ENCODE measurements at regions not wholly inside any gene's neighbourhood (a gene's known extent, or its start where the extent isn't known, plus 50 kb on each side); places are given as distances from the start of the nearest gene placed in this dataset.
"Not testable (repeated sequence)": the region's sequence is repeated elsewhere in the genome, so short reads cannot be mapped to it uniquely, and the experiment has no call there.

DNA sequence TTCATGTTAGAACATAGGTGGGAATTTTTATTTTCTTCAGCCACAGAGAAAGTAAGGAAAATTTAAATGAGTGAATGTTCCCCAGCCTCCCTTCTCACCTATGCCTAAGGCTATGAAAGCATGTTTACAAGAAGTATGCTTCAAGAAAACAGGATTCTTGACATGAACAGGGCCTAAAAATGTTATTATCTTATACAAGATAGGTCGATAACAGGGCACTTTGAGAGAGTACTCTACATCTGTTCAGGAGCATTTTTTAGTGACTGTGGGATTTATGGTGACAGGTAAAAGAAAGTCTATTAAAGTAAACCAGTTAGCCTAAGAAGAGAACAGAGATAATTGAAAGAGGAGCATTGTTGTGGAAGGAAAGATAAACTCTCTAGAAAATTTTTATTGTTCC lies 222.9 kb upstream of the DAAM1 start:
- Mint-ChIP-seq H3K36me3 (ENCODE audit: insufficient read depth in 2 of 2) (no peaks in the 10 kb centered on the region), H3K27ac (no peak overlapping the region), H3K27me3 (ENCODE audit: low read depth) (no peaks in the 10 kb centered on the region), H3K4me3 (no peak overlapping the region), H3K4me1 (ENCODE audit: low read depth) (no peaks in the 10 kb centered on the region), H3K9me3 (no peaks in the 10 kb centered on the region)
- no peak for DNase-seq
- no peak for ATAC-seq (replicated peaks in 1 of 2)

DNA sequence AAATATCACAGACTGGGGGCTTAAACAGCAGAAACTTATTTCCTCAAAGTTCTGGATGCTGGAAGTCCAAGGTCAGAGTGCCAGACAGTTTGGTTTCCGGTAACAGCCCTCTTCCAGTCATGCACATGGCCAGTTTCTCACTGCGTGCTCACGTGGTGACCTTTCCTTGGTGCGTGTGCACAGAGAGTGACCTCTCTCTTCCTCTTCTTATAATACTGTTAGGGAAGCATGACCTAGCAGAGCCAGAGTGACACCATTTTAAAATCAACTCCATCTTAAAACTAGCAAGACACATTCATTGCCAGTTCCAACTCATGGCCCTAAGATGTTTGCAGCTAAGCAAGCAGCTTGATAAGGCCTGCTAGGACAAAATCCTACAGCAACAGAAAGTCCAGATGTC lies 221.5 kb upstream of the DAAM1 start:
- DNase-seq (no peak), ATAC-seq (replicated peaks in 1 of 2) (no peak)
- H3K4me3 Mint-ChIP-seq, result no peak overlapping the region
- no peaks in the 10 kb centered on the region for H3K36me3 Mint-ChIP-seq (ENCODE audit: insufficient read depth in 2 of 2)
- H3K4me1 Mint-ChIP-seq (ENCODE audit: low read depth), result no peaks in the 10 kb centered on the region
- H3K9me3 Mint-ChIP-seq, result no peaks in the 10 kb centered on the region
- H3K27ac Mint-ChIP-seq, result no peak overlapping the region
- no peaks in the 10 kb centered on the region for H3K27me3 Mint-ChIP-seq (ENCODE audit: low read depth)

DNA sequence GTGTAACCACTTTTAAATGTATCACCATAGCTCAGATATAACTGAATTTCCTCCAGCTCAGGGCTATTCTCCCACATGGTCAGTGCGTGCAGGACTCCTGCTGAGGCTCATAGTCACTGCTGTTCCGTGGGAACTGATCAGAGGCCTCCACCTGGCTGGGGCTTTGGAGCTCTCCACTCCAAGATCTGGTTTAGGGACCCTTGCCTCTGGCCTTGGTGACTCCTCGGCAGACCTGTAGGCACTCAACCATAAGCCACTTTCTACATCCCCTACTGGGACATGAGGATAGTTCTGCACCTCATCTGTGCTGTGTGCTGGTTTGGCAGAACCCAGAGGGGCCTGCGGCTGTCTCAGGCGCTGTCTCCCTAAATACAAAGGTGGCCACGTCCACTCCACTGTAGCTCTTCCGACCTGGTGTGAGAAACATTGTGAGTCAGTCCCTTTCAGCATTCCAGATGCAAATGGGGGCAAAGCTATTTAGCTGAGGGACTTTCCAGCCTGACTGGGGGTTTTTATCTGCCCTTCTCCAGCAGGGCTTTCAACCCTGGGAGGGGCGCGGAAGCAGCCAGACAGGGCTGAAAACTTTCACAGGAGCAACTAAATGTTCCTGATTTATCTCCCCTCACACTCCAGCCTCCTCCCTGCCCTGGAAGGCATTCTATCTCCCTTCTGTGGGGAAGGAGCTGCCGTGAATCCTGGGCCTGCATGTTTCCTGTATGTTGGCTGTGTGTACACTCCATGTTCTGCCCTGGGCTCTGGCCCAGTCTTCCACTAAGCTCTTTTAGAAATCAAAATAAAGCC lies 218.3 kb upstream of the DAAM1 start:
- ATAC-seq (replicated peaks in 1 of 2) (no peak), DNase-seq (no peak)
- H3K27ac Mint-ChIP-seq, result no peak overlapping the region
- no peaks in the 10 kb centered on the region for H3K27me3 Mint-ChIP-seq (ENCODE audit: low read depth)
- H3K4me1 Mint-ChIP-seq (ENCODE audit: low read depth), result no peaks in the 10 kb centered on the region
- H3K36me3 Mint-ChIP-seq (ENCODE audit: insufficient read depth in 2 of 2), result no peaks in the 10 kb centered on the region
- no peaks in the 10 kb centered on the region for H3K9me3 Mint-ChIP-seq
- no peak overlapping the region for H3K4me3 Mint-ChIP-seq

DNA sequence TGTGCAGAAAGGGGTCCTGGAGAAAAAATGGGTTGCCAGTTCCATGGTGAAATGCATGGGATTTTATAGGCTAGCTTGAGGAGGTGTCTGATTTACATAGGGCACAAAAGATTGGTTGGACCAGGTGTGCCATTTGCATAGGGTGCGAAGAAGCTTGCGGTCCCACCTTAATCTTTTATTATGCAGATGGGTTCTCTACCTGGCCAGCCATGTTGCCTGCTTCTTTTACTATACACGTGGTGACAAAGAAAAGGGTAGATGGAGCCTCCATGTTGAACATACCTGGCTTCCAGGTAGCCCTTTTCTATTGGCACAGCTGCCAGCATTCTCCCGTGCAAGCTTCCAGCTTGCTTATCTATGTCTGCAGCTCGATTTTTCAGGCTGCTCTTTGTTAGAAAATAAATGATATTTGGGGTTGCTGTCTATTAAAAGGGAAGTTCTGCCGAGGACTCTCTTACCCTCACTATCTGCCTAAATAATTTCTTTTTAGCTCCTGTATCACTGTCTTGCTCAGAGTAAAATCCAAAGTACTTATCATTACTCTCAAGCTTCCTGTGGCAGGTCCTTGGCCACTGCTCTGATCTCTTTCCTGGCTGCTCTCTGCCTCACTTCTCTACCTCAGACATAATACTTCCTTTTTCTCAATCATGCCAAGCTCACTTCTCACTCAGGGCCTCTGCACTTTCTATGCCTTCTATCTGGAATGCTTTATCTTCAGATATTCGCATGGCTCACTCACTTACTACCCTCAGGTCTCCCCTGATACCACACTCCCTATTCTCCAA lies 216.0 kb upstream of the DAAM1 start:
- Mint-ChIP-seq H3K36me3 (ENCODE audit: insufficient read depth in 2 of 2) (no peaks in the 10 kb centered on the region), H3K4me3 (no peak overlapping the region), H3K27me3 (ENCODE audit: low read depth) (no peaks in the 10 kb centered on the region), H3K9me3 (no peaks in the 10 kb centered on the region), H3K4me1 (ENCODE audit: low read depth) (no peaks in the 10 kb centered on the region), H3K27ac (no peak overlapping the region)
- DNase-seq (no peak), ATAC-seq (replicated peaks in 1 of 2) (no peak)

DNA sequence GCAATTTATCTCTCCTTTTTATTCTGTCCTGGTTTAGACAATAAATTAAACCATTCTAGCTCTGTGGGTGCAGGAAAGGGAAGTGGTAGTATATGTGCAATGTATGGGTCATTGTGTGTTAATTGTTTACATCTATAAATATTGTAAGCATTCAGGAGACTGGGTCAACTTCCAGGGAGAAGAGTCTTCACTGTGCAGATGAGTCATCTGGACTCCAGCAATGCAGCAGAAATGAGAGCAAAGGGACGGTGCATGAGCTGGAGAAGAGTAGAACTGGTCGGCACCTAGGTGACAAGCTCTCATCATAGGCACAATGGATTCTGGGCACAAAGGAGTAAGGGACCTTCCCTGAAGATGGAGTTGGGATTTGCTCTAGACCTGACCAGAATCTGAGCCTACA lies 211.1 kb upstream of the DAAM1 start:
- Mint-ChIP-seq H3K4me1 (ENCODE audit: low read depth) (no peaks in the 10 kb centered on the region), H3K4me3 (no peak overlapping the region), H3K9me3 (no peaks in the 10 kb centered on the region), H3K27me3 (ENCODE audit: low read depth) (no peaks in the 10 kb centered on the region), H3K27ac (no peak overlapping the region), H3K36me3 (ENCODE audit: insufficient read depth in 2 of 2) (no peaks in the 10 kb centered on the region)
- no peak for ATAC-seq (replicated peaks in 1 of 2)
- DNase-seq, result no peak

DNA sequence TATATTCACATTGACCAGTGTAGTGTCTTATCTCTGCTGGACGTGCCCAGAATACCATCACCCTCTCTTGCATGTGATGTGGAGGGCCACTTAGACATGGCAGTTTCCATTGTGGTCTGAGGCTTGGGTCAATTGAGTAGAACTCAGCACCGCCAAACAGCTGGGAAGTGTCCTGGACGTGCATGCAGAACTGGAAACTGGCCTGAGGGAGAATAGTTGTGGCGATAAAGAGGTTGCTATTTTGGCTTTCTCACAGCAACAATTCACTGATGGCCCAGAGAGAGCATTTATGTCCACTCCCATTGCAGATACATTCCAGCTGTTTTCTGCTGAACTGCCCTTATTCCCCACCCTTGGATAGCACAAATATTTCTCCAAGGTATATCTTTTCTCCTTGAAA lies 210.1 kb upstream of the DAAM1 start:
- Mint-ChIP-seq H3K9me3 (no peaks in the 10 kb centered on the region), H3K27me3 (ENCODE audit: low read depth) (no peaks in the 10 kb centered on the region), H3K4me1 (ENCODE audit: low read depth) (no peaks in the 10 kb centered on the region), H3K36me3 (ENCODE audit: insufficient read depth in 2 of 2) (no peaks in the 10 kb centered on the region), H3K4me3 (no peak overlapping the region), H3K27ac (no peak overlapping the region)
- DNase-seq (no peak), ATAC-seq (replicated peaks in 1 of 2) (no peak)

DNA sequence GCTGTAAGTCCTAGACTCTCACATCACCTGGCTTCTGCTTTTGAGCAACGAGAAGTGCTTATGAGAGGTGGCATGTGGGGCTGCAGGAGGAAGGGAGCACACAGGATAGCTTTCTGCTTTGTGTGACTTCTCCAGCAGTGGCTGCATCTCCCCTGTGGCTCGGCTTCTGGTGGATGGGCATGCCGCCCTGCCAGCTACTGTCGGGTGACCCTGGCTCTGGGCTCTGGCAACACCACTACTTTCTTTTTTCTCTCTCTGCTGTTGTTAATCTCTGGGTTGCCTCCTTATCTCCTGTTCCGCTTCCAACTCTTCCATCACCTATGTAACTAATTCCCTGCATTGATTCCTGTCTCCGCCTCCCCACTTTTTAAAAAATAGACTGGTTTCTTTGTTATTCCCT lies 209.1 kb upstream of the DAAM1 start:
- Mint-ChIP-seq H3K4me3 (no peak overlapping the region), H3K27me3 (ENCODE audit: low read depth) (no peaks in the 10 kb centered on the region), H3K4me1 (ENCODE audit: low read depth) (no peaks in the 10 kb centered on the region), H3K27ac (no peak overlapping the region), H3K9me3 (no peaks in the 10 kb centered on the region), H3K36me3 (ENCODE audit: insufficient read depth in 2 of 2) (no peaks in the 10 kb centered on the region)
- ATAC-seq (replicated peaks in 1 of 2), result no peak
- DNase-seq, result no peak

DNA sequence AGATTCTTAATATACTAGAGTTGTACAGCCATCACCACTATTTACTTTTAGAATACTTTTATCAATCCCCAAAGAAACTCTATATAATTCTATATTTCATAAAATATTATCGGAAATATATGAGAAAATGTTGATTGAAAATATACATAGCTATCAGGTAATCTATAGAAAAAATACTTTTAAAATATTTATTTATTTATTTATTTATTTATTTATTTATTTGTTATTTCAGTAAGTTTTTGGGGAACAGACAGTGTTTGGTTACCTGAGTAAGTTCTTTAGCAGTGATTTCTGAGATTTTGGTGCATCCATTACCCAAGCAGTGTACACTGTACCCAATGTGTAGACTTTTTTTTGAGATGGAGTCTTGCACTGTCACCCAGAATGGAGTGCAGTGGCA lies 206.6 kb upstream of the DAAM1 start:
- no peak overlapping the region for H3K4me3 Mint-ChIP-seq
- H3K9me3 Mint-ChIP-seq, result no peaks in the 10 kb centered on the region

DNA sequence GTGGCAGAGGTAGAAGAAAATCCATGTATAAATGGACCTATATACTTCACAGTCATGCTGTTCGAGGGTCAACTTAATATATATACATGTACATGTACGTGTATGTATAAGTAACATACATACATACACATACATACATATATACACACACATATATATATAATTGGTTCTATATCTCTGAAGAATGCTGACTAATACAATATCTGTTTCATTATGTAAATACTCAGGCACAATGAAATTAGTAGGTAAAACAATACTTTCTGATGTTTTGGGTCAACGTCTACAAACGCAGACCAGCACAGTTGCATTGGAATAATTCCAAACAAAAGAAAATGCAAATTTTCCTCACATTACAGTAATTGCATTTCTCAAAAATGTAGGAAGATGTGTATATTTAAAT lies 202.7 kb upstream of the DAAM1 start:
- ATAC-seq (replicated peaks in 1 of 2) (no peak), DNase-seq (no peak)
- peaks cover 0 to 4% of the 10 kb centered on the region in 2 donors for H3K9me3 Mint-ChIP-seq
- no peak overlapping the region for H3K4me3 Mint-ChIP-seq
- H3K36me3 Mint-ChIP-seq (ENCODE audit: insufficient read depth in 2 of 2), result no peaks in the 10 kb centered on the region
- H3K27me3 Mint-ChIP-seq (ENCODE audit: low read depth), result no peaks in the 10 kb centered on the region
- no peaks in the 10 kb centered on the region for H3K4me1 Mint-ChIP-seq (ENCODE audit: low read depth)
- no peak overlapping the region for H3K27ac Mint-ChIP-seq

More for the DNA sequence above, 206.6 kb upstream of the DAAM1 start:
- Mint-ChIP-seq H3K27ac (no peak overlapping the region), H3K4me1 (ENCODE audit: low read depth) (no peaks in the 10 kb centered on the region), H3K27me3 (ENCODE audit: low read depth) (no peaks in the 10 kb centered on the region), H3K36me3 (ENCODE audit: insufficient read depth in 2 of 2) (no peaks in the 10 kb centered on the region)
- DNase-seq (no peak), ATAC-seq (replicated peaks in 1 of 2) (no peak)

DNA sequence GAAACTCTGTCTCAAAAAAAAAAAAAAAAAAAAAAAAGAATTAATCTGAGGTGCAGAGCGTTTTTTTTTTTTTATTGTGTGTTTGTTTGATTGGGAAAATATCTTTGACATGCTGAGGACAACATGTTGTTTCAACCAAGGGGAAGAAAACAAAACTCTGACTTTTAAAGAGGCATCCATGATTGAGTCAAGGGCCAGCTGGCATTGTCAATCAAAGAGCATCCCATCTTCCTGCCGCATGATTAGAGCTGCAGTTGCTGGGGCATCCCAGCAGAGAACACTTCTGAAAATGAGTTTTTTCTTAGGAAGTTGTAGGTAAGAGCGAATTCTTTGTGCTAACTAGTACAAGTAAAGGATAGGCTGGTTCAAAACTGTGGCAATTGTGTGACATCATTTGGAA lies 200.9 kb upstream of the DAAM1 start:
- Mint-ChIP-seq H3K9me3 (peaks cover 4% of the 10 kb centered on the region in 2 donors), H3K27me3 (ENCODE audit: low read depth) (no peaks in the 10 kb centered on the region), H3K27ac (no peak overlapping the region), H3K4me1 (ENCODE audit: low read depth) (no peaks in the 10 kb centered on the region), H3K36me3 (ENCODE audit: insufficient read depth in 2 of 2) (no peaks in the 10 kb centered on the region), H3K4me3 (no peak overlapping the region)
- no peak for ATAC-seq (replicated peaks in 1 of 2)
- DNase-seq, result no peak

DNA sequence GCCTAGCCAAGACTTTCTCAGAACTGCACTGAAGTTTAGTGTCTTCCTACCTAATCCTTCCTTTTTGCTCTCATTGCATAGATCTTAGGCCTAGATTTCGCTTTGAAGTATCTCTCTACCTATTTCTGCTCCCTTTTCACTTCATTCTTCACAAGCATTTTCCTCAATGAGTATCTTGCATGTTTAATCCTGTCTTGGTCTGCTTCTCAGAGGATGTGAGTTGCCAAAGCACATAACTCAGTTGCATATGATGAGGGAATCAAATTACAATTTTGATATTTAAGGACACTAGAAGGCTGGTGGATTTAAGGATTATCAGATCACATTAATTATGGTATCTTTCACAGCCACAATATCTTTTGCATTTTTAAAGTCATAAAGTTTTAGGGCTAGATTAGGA lies 195.5 kb upstream of the DAAM1 start:
- Mint-ChIP-seq H3K9me3 (peaks cover 4 to 9% of the 10 kb centered on the region in 2 donors), H3K4me3 (no peak overlapping the region), H3K4me1 (ENCODE audit: low read depth) (peaks cover 6% of the 10 kb centered on the region), H3K27me3 (ENCODE audit: low read depth) (no peaks in the 10 kb centered on the region), H3K27ac (no peak overlapping the region), H3K36me3 (ENCODE audit: insufficient read depth in 2 of 2) (no peaks in the 10 kb centered on the region)
- no peak for DNase-seq
- no peak for ATAC-seq (replicated peaks in 1 of 2)

DNA sequence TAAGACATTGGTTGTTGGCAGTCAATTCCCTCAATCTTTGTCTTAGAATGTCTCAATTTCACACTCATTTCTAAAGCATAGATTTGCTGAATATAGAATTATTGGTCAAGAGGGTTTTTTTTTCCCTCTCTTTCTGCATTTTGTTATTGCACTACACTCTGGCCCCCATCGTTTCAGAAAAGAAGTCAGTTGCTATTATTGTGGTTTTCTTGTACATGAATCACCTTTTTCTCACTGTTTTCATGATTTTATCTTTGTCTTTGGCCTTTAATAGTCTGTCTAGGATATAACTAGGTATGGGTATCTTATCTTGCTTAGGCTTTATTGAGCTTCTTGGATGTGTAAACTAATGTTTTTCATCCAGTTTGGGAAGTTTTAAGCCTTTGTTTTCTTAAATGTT lies 194.3 kb upstream of the DAAM1 start:
- peak in 1 of 2 donors; percentile 29 for ATAC-seq (replicated peaks in 1 of 2)
- Mint-ChIP-seq H3K4me3 (no peak overlapping the region), H3K27ac (no peak overlapping the region), H3K27me3 (ENCODE audit: low read depth) (no peaks in the 10 kb centered on the region), H3K9me3 (peaks cover 4 to 9% of the 10 kb centered on the region in 2 donors), H3K4me1 (ENCODE audit: low read depth) (peaks cover 6% of the 10 kb centered on the region), H3K36me3 (ENCODE audit: insufficient read depth in 2 of 2) (no peaks in the 10 kb centered on the region)
- DNase-seq, result no peak

DNA sequence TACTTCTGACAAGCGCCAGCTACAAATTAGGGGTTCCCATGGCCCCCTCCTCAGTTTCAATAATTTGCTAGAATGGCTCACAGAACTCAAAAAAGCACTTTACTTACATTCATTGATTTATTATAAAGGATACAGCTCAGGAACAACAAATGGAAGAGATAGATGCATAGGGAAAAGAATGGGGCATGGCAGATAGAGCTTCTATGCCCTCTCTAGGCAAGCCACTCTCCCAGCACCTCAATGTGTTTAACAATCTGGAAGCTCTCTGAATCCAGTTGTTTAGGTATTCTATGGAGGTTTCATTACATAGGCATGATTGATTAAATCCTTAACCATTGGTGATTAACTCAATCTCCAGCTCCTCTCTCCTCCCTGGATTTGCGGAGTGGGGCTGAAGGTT lies 184.5 kb upstream of the DAAM1 start:
- Mint-ChIP-seq H3K27me3 (ENCODE audit: low read depth) (no peaks in the 10 kb centered on the region), H3K36me3 (ENCODE audit: insufficient read depth in 2 of 2) (no peaks in the 10 kb centered on the region), H3K4me1 (ENCODE audit: low read depth) (no peaks in the 10 kb centered on the region), H3K9me3 (peaks cover 2% of the 10 kb centered on the region in 2 donors), H3K4me3 (no peak overlapping the region), H3K27ac (no peak overlapping the region)
- DNase-seq, result no peak
- no peak for ATAC-seq (replicated peaks in 1 of 2)

DNA sequence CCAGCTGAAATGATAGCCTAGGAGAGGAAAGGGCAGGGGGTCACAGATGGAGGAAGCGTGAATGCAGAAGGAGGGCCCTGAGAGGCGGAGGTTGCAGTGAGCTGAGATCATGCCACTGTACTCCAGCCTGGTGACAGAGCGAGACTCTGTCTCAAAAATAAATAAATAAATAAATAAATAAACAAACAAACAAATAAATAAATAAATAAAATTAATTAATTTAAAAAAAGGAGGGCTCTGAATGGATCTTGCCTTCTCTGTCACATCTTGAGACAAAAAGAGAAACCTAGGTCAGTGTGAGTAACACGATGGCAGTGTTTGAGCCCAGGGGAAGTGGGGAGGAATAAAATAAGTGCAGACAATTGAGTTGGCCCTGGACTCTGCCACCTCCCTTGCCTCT lies 182.3 kb upstream of the DAAM1 start:
- not testable (repeated sequence) for H3K4me1 Mint-ChIP-seq (ENCODE audit: low read depth); ATAC-seq (replicated peaks in 1 of 2); DNase-seq; H3K9me3 Mint-ChIP-seq; H3K4me3 Mint-ChIP-seq; H3K36me3 Mint-ChIP-seq (ENCODE audit: insufficient read depth in 2 of 2); H3K27ac Mint-ChIP-seq; H3K27me3 Mint-ChIP-seq (ENCODE audit: low read depth)

Data from activated T-cell treated with anti-CD3 and anti-CD28 coated beads, Interleukin-2, amount 50 U/mL, for 72 hours (primary cell).